GM12878 (cell line): ENCODE measurements at regions not wholly inside any gene's neighbourhood (a gene's known extent, or its start where the extent isn't known, plus 50 kb on each side); places are given as distances from the start of the nearest gene placed in this dataset.

Experiments used
- BACH1 ChIP-seq: fragments of 450-650 bp; IDR thresholded peaks from 2 replicates; pipeline ENCODE4 v1.6.1; 2017; ENCODE audit warnings: mild to moderate bottlenecking, borderline replicate concordance
- BMI1 ChIP-seq: fragments of 450-650 bp; IDR thresholded peaks from 2 replicates; pipeline ENCODE4 v1.6.1; 2016; ENCODE audit warnings: mild to moderate bottlenecking, moderate library complexity, borderline replicate concordance
- CBX3 ChIP-seq: fragments of 200-600 bp; sonication (generic); IDR thresholded peaks from 2 replicates; pipeline ENCODE4 v1.6.1; 2016; ENCODE audit warnings: low read depth, borderline replicate concordance
- DPF2 ChIP-seq: fragments of 450-650 bp; IDR thresholded peaks from 2 replicates; pipeline ENCODE4 v1.6.1; 2017; ENCODE audit warnings: mild to moderate bottlenecking
- EP300 ChIP-seq, 2 experiments: fragments of 150-350 bp in 1 of 2; IDR thresholded peaks; 2 replicates each; pipeline ENCODE4 v1.6.1; 2011 to 2012; ENCODE audit warnings: low read depth in 2 of 2, low read length in 2 of 2, borderline replicate concordance in 1 of 2, improper control_type of control experiment in 1 of 2, inconsistent platforms in 1 of 2; ENCODE audit not compliant: control insufficient read depth in 1 of 2
- HDAC6 ChIP-seq: fragments of 200-600 bp; sonication (generic); IDR thresholded peaks from one replicate; pipeline ENCODE4 v1.8.0; 2017; ENCODE audit warnings: antibody characterized with exemption; ENCODE audit not compliant: unreplicated experiment
- IKZF1 ChIP-seq: fragments of 450-650 bp; conservative IDR thresholded peaks from 2 replicates; pipeline ENCODE4 v1.6.1; 2017; ENCODE audit warnings: antibody characterized with exemption, mild to moderate bottlenecking
- IRF4 ChIP-seq: IDR thresholded peaks from 2 replicates; pipeline ENCODE4 v1.6.1; 2011; ENCODE audit warnings: low read depth, low read length
- MEF2A ChIP-seq: IDR thresholded peaks from 2 replicates; pipeline ENCODE4 v1.6.1; 2011; ENCODE audit warnings: low read depth, mild to moderate bottlenecking, low read length, moderate library complexity; ENCODE audit not compliant: insufficient read depth
- MEF2B ChIP-seq: fragments of 450-650 bp; IDR thresholded peaks from 2 replicates; pipeline ENCODE4 v1.6.1; 2018; ENCODE audit warnings: mild to moderate bottlenecking, moderate library complexity; ENCODE audit not compliant: partially characterized antibody, poor library complexity, severe bottlenecking
- NBN ChIP-seq: fragments of 450-650 bp; IDR thresholded peaks from 2 replicates; pipeline ENCODE4 v1.6.1; 2016
- NFYA ChIP-seq: IDR thresholded peaks from 2 replicates; pipeline ENCODE4 v1.6.1; 2011; ENCODE audit warnings: low read depth, mild to moderate bottlenecking, low read length, improper control_type of control experiment, borderline replicate concordance
- NR2C2 ChIP-seq: IDR thresholded peaks from 2 replicates; pipeline ENCODE4 v1.6.1; 2011; ENCODE audit warnings: borderline replicate concordance, low read depth; ENCODE audit not compliant: control insufficient read depth, insufficient read length
- NR2F1 ChIP-seq: fragments of 450-650 bp; conservative IDR thresholded peaks from 2 replicates; pipeline ENCODE4 v1.6.1; 2017; ENCODE audit warnings: mild to moderate bottlenecking
- RELA ChIP-seq: fragments of 450-650 bp; IDR thresholded peaks from 2 replicates; pipeline ENCODE4 v1.8.0; 2014; ENCODE audit warnings: borderline replicate concordance; ENCODE audit not compliant: partially characterized antibody
- RUNX3 ChIP-seq: IDR thresholded peaks from 2 replicates; pipeline ENCODE4 v1.6.1; 2012; ENCODE audit warnings: low read length, inconsistent platforms
- SMAD5 ChIP-seq: IDR thresholded peaks from 2 replicates; pipeline ENCODE4 v1.6.1; 2016; ENCODE audit warnings: antibody characterized with exemption, low read depth
- SP1 ChIP-seq: IDR thresholded peaks from one replicate; pipeline ENCODE4 v1.6.1; 2011; ENCODE audit warnings: low read depth, low read length
- TCF7 ChIP-seq: IDR thresholded peaks from 2 replicates; pipeline ENCODE4 v1.6.1; 2014; ENCODE audit warnings: antibody characterized with exemption, borderline replicate concordance
- YY1 ChIP-seq: IDR thresholded peaks from 2 replicates; pipeline ENCODE4 v1.6.1; 2011; ENCODE audit warnings: low read depth, mild to moderate bottlenecking, low read length
- ZSCAN29 ChIP-seq: fragments of 450-650 bp; IDR thresholded peaks from 2 replicates; pipeline ENCODE4 v1.6.1; 2017; ENCODE audit warnings: mild to moderate bottlenecking, moderate library complexity
- TF ChIP-seq, protein P1 (sequence below): fragments of 450-650 bp; IDR thresholded peaks from 2 replicates; pipeline ENCODE4 v1.6.1; 2017; ENCODE audit warnings: mild to moderate bottlenecking, moderate library complexity
- TF ChIP-seq, protein P2 (sequence below): fragments of 450-650 bp; IDR thresholded peaks from 2 replicates; pipeline ENCODE4 v1.6.1; 2017; ENCODE audit warnings: low read depth, mild to moderate bottlenecking, moderate library complexity
- TF ChIP-seq, protein P3 (sequence below): fragments of 150-350 bp; IDR thresholded peaks from 2 replicates; pipeline ENCODE4 v1.6.1; 2014; ENCODE audit warnings: mild to moderate bottlenecking, low read depth, low read length

DNA sequence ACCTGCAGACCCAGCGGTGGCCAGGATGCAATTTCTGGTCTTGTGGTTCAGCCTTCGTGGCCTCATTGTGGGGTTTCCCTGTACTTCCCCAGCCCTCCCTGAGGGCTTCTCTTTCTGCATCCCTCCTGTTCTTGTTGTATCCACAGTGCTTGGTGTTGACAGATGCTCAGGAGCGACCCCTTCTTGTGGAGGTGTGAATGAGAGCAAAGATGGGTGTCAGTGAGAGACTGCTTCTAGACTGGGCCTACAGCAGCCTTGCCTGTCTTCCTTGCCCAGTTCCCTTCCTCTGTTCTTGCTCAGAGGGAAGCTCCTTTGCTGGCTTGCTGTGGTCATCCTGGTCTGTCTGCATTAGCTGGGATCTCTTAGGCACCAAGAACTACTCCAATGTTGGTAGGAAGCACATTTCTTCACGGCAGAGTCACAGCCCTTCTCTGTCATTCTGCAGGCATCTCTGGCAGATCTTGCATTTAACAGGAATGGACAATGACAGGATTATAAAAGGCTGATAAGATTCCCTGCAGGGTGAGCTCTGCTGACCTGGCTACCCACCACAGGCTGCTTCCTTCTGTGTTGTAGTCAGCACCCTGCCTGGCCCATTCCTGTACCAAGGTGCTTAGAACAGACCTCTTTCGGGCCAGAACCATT is 317.8 kb upstream of the C2CD4B start (continued):
- TF ChIP-seq NR2C2 (no peak), BACH1 (no peak), NR2F1 (0 out of 2 replicates have a peak, but pooled peaks have one; percentile 14), RELA (peak; percentile 87), ZSCAN29 (no peak), MEF2B (peak; percentile 53), RUNX3 (peak; percentile 80), EP300 (IDR thresholded peaks at IDR 0.05; ENCODE audit: borderline replicate concordance in 1 of 2, control insufficient read depth in 1 of 2, low read depth in 2 of 2, low read length in 2 of 2) (no peak), MEF2A (no peak), IKZF1 (0 out of 2 replicates have a peak, but pooled peaks have one; percentile 26), HDAC6 (no peak), DPF2 (peak; percentile 23; the same call in 1 of the 2 replicates), TCF7 (no peak), SP1 (no peak), YY1 (peak; percentile 52; the same call in 1 of the 2 replicates), BMI1 (no peak), NBN (no peak), SMAD5 (no peak), CBX3 (no peak), IRF4 (0 out of 2 replicates have a peak, but pooled peaks have one; percentile 38), NFYA (no peak)
- TF ChIP-seq, protein P1, sequence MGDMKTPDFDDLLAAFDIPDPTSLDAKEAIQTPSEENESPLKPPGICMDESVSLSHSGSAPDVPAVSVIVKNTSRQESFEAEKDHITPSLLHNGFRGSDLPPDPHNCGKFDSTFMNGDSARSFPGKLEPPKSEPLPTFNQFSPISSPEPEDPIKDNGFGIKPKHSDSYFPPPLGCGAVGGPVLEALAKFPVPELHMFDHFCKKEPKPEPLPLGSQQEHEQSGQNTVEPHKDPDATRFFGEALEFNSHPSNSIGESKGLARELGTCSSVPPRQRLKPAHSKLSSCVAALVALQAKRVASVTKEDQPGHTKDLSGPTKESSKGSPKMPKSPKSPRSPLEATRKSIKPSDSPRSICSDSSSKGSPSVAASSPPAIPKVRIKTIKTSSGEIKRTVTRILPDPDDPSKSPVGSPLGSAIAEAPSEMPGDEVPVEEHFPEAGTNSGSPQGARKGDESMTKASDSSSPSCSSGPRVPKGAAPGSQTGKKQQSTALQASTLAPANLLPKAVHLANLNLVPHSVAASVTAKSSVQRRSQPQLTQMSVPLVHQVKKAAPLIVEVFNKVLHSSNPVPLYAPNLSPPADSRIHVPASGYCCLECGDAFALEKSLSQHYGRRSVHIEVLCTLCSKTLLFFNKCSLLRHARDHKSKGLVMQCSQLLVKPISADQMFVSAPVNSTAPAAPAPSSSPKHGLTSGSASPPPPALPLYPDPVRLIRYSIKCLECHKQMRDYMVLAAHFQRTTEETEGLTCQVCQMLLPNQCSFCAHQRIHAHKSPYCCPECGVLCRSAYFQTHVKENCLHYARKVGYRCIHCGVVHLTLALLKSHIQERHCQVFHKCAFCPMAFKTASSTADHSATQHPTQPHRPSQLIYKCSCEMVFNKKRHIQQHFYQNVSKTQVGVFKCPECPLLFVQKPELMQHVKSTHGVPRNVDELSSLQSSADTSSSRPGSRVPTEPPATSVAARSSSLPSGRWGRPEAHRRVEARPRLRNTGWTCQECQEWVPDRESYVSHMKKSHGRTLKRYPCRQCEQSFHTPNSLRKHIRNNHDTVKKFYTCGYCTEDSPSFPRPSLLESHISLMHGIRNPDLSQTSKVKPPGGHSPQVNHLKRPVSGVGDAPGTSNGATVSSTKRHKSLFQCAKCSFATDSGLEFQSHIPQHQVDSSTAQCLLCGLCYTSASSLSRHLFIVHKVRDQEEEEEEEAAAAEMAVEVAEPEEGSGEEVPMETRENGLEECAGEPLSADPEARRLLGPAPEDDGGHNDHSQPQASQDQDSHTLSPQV, result no peak
- TF ChIP-seq, protein P2, sequence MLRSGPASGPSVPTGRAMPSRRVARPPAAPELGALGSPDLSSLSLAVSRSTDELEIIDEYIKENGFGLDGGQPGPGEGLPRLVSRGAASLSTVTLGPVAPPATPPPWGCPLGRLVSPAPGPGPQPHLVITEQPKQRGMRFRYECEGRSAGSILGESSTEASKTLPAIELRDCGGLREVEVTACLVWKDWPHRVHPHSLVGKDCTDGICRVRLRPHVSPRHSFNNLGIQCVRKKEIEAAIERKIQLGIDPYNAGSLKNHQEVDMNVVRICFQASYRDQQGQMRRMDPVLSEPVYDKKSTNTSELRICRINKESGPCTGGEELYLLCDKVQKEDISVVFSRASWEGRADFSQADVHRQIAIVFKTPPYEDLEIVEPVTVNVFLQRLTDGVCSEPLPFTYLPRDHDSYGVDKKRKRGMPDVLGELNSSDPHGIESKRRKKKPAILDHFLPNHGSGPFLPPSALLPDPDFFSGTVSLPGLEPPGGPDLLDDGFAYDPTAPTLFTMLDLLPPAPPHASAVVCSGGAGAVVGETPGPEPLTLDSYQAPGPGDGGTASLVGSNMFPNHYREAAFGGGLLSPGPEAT, result peak; percentile 78
- TF ChIP-seq, protein P3, sequence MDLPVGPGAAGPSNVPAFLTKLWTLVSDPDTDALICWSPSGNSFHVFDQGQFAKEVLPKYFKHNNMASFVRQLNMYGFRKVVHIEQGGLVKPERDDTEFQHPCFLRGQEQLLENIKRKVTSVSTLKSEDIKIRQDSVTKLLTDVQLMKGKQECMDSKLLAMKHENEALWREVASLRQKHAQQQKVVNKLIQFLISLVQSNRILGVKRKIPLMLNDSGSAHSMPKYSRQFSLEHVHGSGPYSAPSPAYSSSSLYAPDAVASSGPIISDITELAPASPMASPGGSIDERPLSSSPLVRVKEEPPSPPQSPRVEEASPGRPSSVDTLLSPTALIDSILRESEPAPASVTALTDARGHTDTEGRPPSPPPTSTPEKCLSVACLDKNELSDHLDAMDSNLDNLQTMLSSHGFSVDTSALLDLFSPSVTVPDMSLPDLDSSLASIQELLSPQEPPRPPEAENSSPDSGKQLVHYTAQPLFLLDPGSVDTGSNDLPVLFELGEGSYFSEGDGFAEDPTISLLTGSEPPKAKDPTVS, result no peak
